ENCODE measurements at regions not wholly inside any gene's neighbourhood (a gene's known extent, or its start where the extent isn't known, plus 50 kb on each side); places are given as distances from the start of the nearest gene placed in this dataset.

- Histone ChIP-seq H3K4me2 (ENCODE audit: low read depth, low read length) (no peak overlapping the region), H3K9me3 (replicated peaks; ENCODE audit: insufficient read depth, low read length) (no peaks in the 10 kb centered on the region), H3K27me3 (replicated peaks; ENCODE audit: insufficient read depth, low read length) (peaks cover 11% of the 10 kb centered on the region; the same call in 1 of the 2 replicates)
Observed at GRCh38 chr19:31114585-31114984, 234.7 kb downstream of the TSHZ3 start.

DNA sequence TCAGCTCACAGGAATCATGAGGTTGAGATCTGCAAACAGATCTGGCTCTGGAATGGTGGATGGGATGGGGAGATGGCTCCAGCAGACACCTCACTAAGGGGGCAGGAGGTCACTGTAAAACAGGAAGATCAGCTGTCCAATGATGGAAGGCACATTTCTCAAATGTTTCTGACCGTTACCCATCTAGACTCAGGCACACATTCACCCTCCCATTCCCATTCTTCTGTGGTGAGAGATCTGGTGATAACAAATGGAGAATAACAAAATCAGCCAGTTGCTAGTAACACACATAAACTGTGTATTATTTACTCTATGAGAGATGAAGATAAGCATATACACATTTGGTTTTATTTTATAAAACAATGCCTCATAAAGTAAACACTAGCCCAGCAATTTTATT is 235.9 kb downstream of the TSHZ3 start:
- Histone ChIP-seq H3K4me2 (ENCODE audit: low read depth, low read length) (no peak overlapping the region), H3K9me3 (replicated peaks; ENCODE audit: insufficient read depth, low read length) (no peaks in the 10 kb centered on the region), H3K9ac (ENCODE audit: low read length) (no peak overlapping the region), H3K36me3 (replicated peaks; ENCODE audit: insufficient read depth, low read length) (no peaks in the 10 kb centered on the region), H3F3A (ENCODE audit: insufficient read depth, low read length) (no peaks in the 10 kb centered on the region), H2AFZ (ENCODE audit: low read length) (no peak overlapping the region), H3K9me2 (replicated peaks; ENCODE audit: insufficient read depth, low read length) (no peaks in the 10 kb centered on the region), H3K4me1 (ENCODE audit: low read length) (no peaks in the 10 kb centered on the region), H3K27me3 (replicated peaks; ENCODE audit: insufficient read depth, low read length) (peaks cover 23% of the 10 kb centered on the region; the same call in 1 of the 2 replicates), H3K27ac (ENCODE audit: low read length) (no peak overlapping the region), H3K4me3 (ENCODE audit: low read length) (no peak overlapping the region), H3K79me2 (ENCODE audit: low read length) (no peaks in the 10 kb centered on the region), H4K20me1 (ENCODE audit: insufficient read depth, low read length) (no peaks in the 10 kb centered on the region)
- DNase-seq = no peak
- TF ChIP-seq EZH2phosphoT487 (IDR thresholded peaks at IDR 0.05; ENCODE audit: low read length) = no peak
- no peak for TF ChIP-seq EZH2 (optimal IDR thresholded peaks at IDR 0.05; ENCODE audit: low read depth, low read length)
- TF ChIP-seq, protein P1, sequence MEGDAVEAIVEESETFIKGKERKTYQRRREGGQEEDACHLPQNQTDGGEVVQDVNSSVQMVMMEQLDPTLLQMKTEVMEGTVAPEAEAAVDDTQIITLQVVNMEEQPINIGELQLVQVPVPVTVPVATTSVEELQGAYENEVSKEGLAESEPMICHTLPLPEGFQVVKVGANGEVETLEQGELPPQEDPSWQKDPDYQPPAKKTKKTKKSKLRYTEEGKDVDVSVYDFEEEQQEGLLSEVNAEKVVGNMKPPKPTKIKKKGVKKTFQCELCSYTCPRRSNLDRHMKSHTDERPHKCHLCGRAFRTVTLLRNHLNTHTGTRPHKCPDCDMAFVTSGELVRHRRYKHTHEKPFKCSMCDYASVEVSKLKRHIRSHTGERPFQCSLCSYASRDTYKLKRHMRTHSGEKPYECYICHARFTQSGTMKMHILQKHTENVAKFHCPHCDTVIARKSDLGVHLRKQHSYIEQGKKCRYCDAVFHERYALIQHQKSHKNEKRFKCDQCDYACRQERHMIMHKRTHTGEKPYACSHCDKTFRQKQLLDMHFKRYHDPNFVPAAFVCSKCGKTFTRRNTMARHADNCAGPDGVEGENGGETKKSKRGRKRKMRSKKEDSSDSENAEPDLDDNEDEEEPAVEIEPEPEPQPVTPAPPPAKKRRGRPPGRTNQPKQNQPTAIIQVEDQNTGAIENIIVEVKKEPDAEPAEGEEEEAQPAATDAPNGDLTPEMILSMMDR (IDR thresholded peaks at IDR 0.05; ENCODE audit: low read length) = no peak

More at GRCh38 chr19:31114585-31114984, 234.7 kb downstream of the TSHZ3 start:
- H3K4me1 ChIP-seq (ENCODE audit: low read length) = no peaks in the 10 kb centered on the region
- no peaks in the 10 kb centered on the region for H4K20me1 ChIP-seq (ENCODE audit: insufficient read depth, low read length)
- TF ChIP-seq, protein P1 (IDR thresholded peaks at IDR 0.05; ENCODE audit: low read length) = no peak
- no peak for TF ChIP-seq EZH2phosphoT487 (IDR thresholded peaks at IDR 0.05; ENCODE audit: low read length)
- TF ChIP-seq EZH2 (optimal IDR thresholded peaks at IDR 0.05; ENCODE audit: low read depth, low read length) = no peak
- H3K27ac ChIP-seq (ENCODE audit: low read length) = no peak overlapping the region
- H3K79me2 ChIP-seq (ENCODE audit: low read length) = no peaks in the 10 kb centered on the region
- H3F3A ChIP-seq (ENCODE audit: insufficient read depth, low read length) = no peaks in the 10 kb centered on the region
- no peak overlapping the region for H3K9ac ChIP-seq (ENCODE audit: low read length)
- no peaks in the 10 kb centered on the region for H3K36me3 ChIP-seq (replicated peaks; ENCODE audit: insufficient read depth, low read length)
- H3K4me3 ChIP-seq (ENCODE audit: low read length) = no peak overlapping the region
- no peak overlapping the region for H2AFZ ChIP-seq (ENCODE audit: low read length)
- H3K9me2 ChIP-seq (replicated peaks; ENCODE audit: insufficient read depth, low read length) = no peaks in the 10 kb centered on the region
- no peak for DNase-seq

DNA sequence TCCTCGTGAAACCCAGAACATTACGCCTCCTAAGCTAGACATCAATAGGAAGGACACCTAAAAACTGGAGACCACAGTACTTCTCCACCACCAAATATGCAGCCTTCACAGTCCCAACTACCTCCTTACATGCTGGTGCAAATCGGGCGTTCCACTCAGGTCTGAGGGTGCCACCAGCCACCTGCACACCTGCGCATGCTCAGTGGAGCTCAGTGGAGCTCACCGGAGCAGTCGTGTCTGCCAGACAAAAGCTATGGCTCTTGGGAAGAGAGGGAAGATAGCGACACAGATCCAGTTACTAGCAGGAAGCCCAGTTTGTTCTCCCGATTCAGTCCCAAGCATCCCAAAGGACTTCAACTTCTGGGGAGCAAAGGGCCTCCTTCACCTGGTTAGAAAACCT is 237.1 kb downstream of the TSHZ3 start:
- no peak overlapping the region for H3K9ac ChIP-seq (ENCODE audit: low read length)
- H3K9me2 ChIP-seq (replicated peaks; ENCODE audit: insufficient read depth, low read length) = no peaks in the 10 kb centered on the region
- no peaks in the 10 kb centered on the region for H4K20me1 ChIP-seq (ENCODE audit: insufficient read depth, low read length)
- DNase-seq = no peak
- no peaks in the 10 kb centered on the region for H3F3A ChIP-seq (ENCODE audit: insufficient read depth, low read length)
- H3K36me3 ChIP-seq (replicated peaks; ENCODE audit: insufficient read depth, low read length) = no peaks in the 10 kb centered on the region
- no peak overlapping the region for H3K4me3 ChIP-seq (ENCODE audit: low read length)
- H3K27ac ChIP-seq (ENCODE audit: low read length) = no peak overlapping the region
- TF ChIP-seq EZH2phosphoT487 (IDR thresholded peaks at IDR 0.05; ENCODE audit: low read length) = no peak
- TF ChIP-seq EZH2 (optimal IDR thresholded peaks at IDR 0.05; ENCODE audit: low read depth, low read length) = no peak
- TF ChIP-seq, protein P1 (IDR thresholded peaks at IDR 0.05; ENCODE audit: low read length) = no peak
- H3K27me3 ChIP-seq (replicated peaks; ENCODE audit: insufficient read depth, low read length) = peaks cover 31% of the 10 kb centered on the region; the same call in 1 of the 2 replicates
- no peaks in the 10 kb centered on the region for H3K9me3 ChIP-seq (replicated peaks; ENCODE audit: insufficient read depth, low read length)
- H3K4me2 ChIP-seq (ENCODE audit: low read depth, low read length) = no peak overlapping the region
- H2AFZ ChIP-seq (ENCODE audit: low read length) = no peak overlapping the region
- H3K79me2 ChIP-seq (ENCODE audit: low read length) = no peaks in the 10 kb centered on the region
- H3K4me1 ChIP-seq (ENCODE audit: low read length) = no peaks in the 10 kb centered on the region

Data from MM.1S (cell line).